ACC112 (cell line): ENCODE measurements at regions not wholly inside any gene's neighbourhood (a gene's known extent, or its start where the extent isn't known, plus 50 kb on each side); places are given as distances from the start of the nearest gene placed in this dataset.
"Not testable (repeated sequence)": the region's sequence is repeated elsewhere in the genome, so short reads cannot be mapped to it uniquely, and the experiment has no call there.

Source experiments
- H2AFZ ChIP-seq: fragments of 200-600 bp; sonication (generic); one replicate; pipeline ENCODE4 v1.6.0; 2017; ENCODE audit warnings: antibody characterized with exemption, low read length; ENCODE audit not compliant: unreplicated experiment
- H3K27ac ChIP-seq: fragments of 200-600 bp; sonication (generic); 2 replicates; pipeline ENCODE4 v1.5.1; 2014; ENCODE audit warnings: low read depth, mild to moderate bottlenecking, antibody characterized with exemption, low read length, moderate library complexity
- H3K27me3 ChIP-seq: fragments of 200-600 bp; sonication (generic); 2 replicates; pipeline ENCODE4 v1.6.1; 2014; ENCODE audit warnings: mild to moderate bottlenecking, antibody characterized with exemption, low read length, moderate library complexity, mixed read lengths; ENCODE audit not compliant: insufficient read depth
- H3K36me3 ChIP-seq: fragments of 200-600 bp; sonication (generic); 2 replicates; pipeline ENCODE4 v1.6.1; 2016; ENCODE audit warnings: mild to moderate bottlenecking, antibody characterized with exemption, low read length, moderate library complexity, mixed read lengths; ENCODE audit not compliant: insufficient read depth
- H3K4me1 ChIP-seq: fragments of 200-600 bp; sonication (generic); one replicate; pipeline ENCODE4 v1.6.1; 2016; ENCODE audit warnings: low read length, mixed read lengths; ENCODE audit not compliant: insufficient read depth, unreplicated experiment, control insufficient read depth
- H3K4me3 ChIP-seq: fragments of 200-600 bp; sonication (generic); 2 replicates; pipeline ENCODE4 v1.5.1; 2014; ENCODE audit warnings: mild to moderate bottlenecking, low read depth, low read length
- H3K79me2 ChIP-seq: fragments of 200-600 bp; sonication (generic); one replicate; pipeline ENCODE4 v1.6.0; 2016; ENCODE audit warnings: low read length; ENCODE audit not compliant: control insufficient read depth, unreplicated experiment, insufficient read depth

- not testable (repeated sequence) for H2AFZ ChIP-seq, H3K27ac ChIP-seq, H3K27me3 ChIP-seq, H3K4me1 ChIP-seq, H3K79me2 ChIP-seq, H3K36me3 ChIP-seq, H3K4me3 ChIP-seq
Observed at GRCh38 chr12:9308163-9308562, 100.0 kb upstream of the PZP start.

- H2AFZ ChIP-seq, H3K4me1 ChIP-seq, H3K36me3 ChIP-seq, H3K27me3 ChIP-seq, H3K4me3 ChIP-seq, H3K79me2 ChIP-seq, H3K27ac ChIP-seq: not testable (repeated sequence)
Observed at GRCh38 chr12:9307255-9307654, 99.1 kb upstream of the PZP start.

GRCh38 chr12:9306004-9306403 lies 97.8 kb upstream of the PZP start:
- not testable (repeated sequence) for H3K27ac ChIP-seq, H2AFZ ChIP-seq, H3K79me2 ChIP-seq, H3K4me3 ChIP-seq, H3K36me3 ChIP-seq, H3K27me3 ChIP-seq, H3K4me1 ChIP-seq

- H3K27me3 ChIP-seq: not testable (repeated sequence)
Observed at GRCh38 chr12:9304540-9304939, 96.3 kb upstream of the PZP start.

GRCh38 chr12:9295872-9296271 lies 87.7 kb upstream of the PZP start:
- not testable (repeated sequence) for H3K27ac ChIP-seq, H3K4me1 ChIP-seq, H3K36me3 ChIP-seq, H2AFZ ChIP-seq, H3K79me2 ChIP-seq, H3K4me3 ChIP-seq, H3K27me3 ChIP-seq

More at GRCh38 chr12:9304540-9304939, 96.3 kb upstream of the PZP start:
- H3K79me2 ChIP-seq, H3K27ac ChIP-seq, H2AFZ ChIP-seq, H3K4me1 ChIP-seq, H3K36me3 ChIP-seq, H3K4me3 ChIP-seq: not testable (repeated sequence)

GRCh38 chr12:9294072-9294620 lies 86.0 kb upstream of the PZP start:
- H2AFZ ChIP-seq, H3K4me1 ChIP-seq, H3K27ac ChIP-seq, H3K36me3 ChIP-seq, H3K79me2 ChIP-seq, H3K4me3 ChIP-seq, H3K27me3 ChIP-seq: not testable (repeated sequence)

GRCh38 chr12:9293391-9293790 lies 85.2 kb upstream of the PZP start:
- not testable (repeated sequence) for H3K27ac ChIP-seq, H3K79me2 ChIP-seq, H3K36me3 ChIP-seq, H3K4me3 ChIP-seq, H3K4me1 ChIP-seq, H3K27me3 ChIP-seq, H2AFZ ChIP-seq

GRCh38 chr12:9289984-9290383 lies 81.8 kb upstream of the PZP start:
- H3K27ac ChIP-seq, H3K4me1 ChIP-seq: not testable (repeated sequence)

GRCh38 chr12:9284724-9285123 lies 76.5 kb upstream of the PZP start:
- not testable (repeated sequence) for H3K4me1 ChIP-seq, H3K27me3 ChIP-seq, H3K27ac ChIP-seq, H3K36me3 ChIP-seq, H2AFZ ChIP-seq, H3K79me2 ChIP-seq
- H3K4me3 ChIP-seq: peak overlapping the region; percentile 79

More at GRCh38 chr12:9289984-9290383, 81.8 kb upstream of the PZP start:
- H2AFZ ChIP-seq, H3K4me3 ChIP-seq, H3K36me3 ChIP-seq, H3K27me3 ChIP-seq, H3K79me2 ChIP-seq: not testable (repeated sequence)

GRCh38 chr12:9284197-9284596 lies 76.0 kb upstream of the PZP start:
- H3K4me1 ChIP-seq, H3K27ac ChIP-seq, H3K36me3 ChIP-seq, H3K79me2 ChIP-seq, H3K27me3 ChIP-seq: not testable (repeated sequence)
- Histone ChIP-seq H3K4me3 (peak overlapping the region; percentile 79), H2AFZ (peak overlapping the region; percentile 68)

GRCh38 chr12:9283346-9284095 lies 75.3 kb upstream of the PZP start:
- Histone ChIP-seq H2AFZ (peak overlapping the region; percentile 80), H3K4me3 (peak overlapping the region; percentile 79), H3K27ac (peak overlapping the region; percentile 35)
- H3K27me3 ChIP-seq, H3K79me2 ChIP-seq, H3K36me3 ChIP-seq, H3K4me1 ChIP-seq: not testable (repeated sequence)
